ENCODE measurements at regions not wholly inside any gene's neighbourhood (a gene's known extent, or its start where the extent isn't known, plus 50 kb on each side); places are given as distances from the start of the nearest gene placed in this dataset.
A peak's percentile ranks its signal among the peaks of the same experiment; 100 is the strongest.

GRCh38 chr2:236853585-236854051, 232.1 kb upstream of the COPS8 start:
- intact Hi-C loops (cut with DNase I): loop anchor here in 1 of 10 donors (10.0 kb wide), 1 partner anchor 279 kb away; no protein-coding TSS in a partner anchor
- DNase-seq: peak in 2 of 5 donors; percentile 25 to 34
- Histone ChIP-seq H3K36me3 (no peaks in the 10 kb centered on the region), H3K27ac (no peak overlapping the region), H3K4me1 (peaks cover 0 to 21% (median 3%) of the 10 kb centered on the region in 12 donors), H3K4me3 (no peak overlapping the region), H3K27me3 (no peaks in the 10 kb centered on the region), H3K9me3 (no peaks in the 10 kb centered on the region)
- WGBS, 4 donors: 83 to 97% (median 87%) methylated on average over 12 to 13 of the region's 13 CpGs
- peak in 3 of 4 donors; percentile 10 to 38 (median 14) for ATAC-seq
- no peak for TF ChIP-seq POLR2A (IDR thresholded peaks at IDR 0.05)
- TF ChIP-seq, protein P1, sequence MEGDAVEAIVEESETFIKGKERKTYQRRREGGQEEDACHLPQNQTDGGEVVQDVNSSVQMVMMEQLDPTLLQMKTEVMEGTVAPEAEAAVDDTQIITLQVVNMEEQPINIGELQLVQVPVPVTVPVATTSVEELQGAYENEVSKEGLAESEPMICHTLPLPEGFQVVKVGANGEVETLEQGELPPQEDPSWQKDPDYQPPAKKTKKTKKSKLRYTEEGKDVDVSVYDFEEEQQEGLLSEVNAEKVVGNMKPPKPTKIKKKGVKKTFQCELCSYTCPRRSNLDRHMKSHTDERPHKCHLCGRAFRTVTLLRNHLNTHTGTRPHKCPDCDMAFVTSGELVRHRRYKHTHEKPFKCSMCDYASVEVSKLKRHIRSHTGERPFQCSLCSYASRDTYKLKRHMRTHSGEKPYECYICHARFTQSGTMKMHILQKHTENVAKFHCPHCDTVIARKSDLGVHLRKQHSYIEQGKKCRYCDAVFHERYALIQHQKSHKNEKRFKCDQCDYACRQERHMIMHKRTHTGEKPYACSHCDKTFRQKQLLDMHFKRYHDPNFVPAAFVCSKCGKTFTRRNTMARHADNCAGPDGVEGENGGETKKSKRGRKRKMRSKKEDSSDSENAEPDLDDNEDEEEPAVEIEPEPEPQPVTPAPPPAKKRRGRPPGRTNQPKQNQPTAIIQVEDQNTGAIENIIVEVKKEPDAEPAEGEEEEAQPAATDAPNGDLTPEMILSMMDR (IDR thresholded peaks at IDR 0.05): no peak

- Histone ChIP-seq H3K27ac (no peak overlapping the region), H3K4me3 (no peak overlapping the region), H3K36me3 (no peaks in the 10 kb centered on the region), H3K27me3 (no peaks in the 10 kb centered on the region), H3K9me3 (no peaks in the 10 kb centered on the region), H3K4me1 (peaks cover 0 to 21% (median 3%) of the 10 kb centered on the region in 12 donors)
- no peak for ATAC-seq
- DNase-seq: no peak
- TF ChIP-seq, protein P1 (IDR thresholded peaks at IDR 0.05): no peak
- no peak for TF ChIP-seq POLR2A (IDR thresholded peaks at IDR 0.05)
- intact Hi-C loops (cut with DNase I): loop anchor here in 1 of 10 donors (10.0 kb wide), 1 partner anchor 281 kb away; no protein-coding TSS in a partner anchor
- 82 to 99% (median 96%) methylated on average over 9 of the region's 9 CpGs for WGBS, 4 donors
These were observed 230.4 kb upstream of the COPS8 start for GRCh38 chr2:236855176-236855865.

DNA sequence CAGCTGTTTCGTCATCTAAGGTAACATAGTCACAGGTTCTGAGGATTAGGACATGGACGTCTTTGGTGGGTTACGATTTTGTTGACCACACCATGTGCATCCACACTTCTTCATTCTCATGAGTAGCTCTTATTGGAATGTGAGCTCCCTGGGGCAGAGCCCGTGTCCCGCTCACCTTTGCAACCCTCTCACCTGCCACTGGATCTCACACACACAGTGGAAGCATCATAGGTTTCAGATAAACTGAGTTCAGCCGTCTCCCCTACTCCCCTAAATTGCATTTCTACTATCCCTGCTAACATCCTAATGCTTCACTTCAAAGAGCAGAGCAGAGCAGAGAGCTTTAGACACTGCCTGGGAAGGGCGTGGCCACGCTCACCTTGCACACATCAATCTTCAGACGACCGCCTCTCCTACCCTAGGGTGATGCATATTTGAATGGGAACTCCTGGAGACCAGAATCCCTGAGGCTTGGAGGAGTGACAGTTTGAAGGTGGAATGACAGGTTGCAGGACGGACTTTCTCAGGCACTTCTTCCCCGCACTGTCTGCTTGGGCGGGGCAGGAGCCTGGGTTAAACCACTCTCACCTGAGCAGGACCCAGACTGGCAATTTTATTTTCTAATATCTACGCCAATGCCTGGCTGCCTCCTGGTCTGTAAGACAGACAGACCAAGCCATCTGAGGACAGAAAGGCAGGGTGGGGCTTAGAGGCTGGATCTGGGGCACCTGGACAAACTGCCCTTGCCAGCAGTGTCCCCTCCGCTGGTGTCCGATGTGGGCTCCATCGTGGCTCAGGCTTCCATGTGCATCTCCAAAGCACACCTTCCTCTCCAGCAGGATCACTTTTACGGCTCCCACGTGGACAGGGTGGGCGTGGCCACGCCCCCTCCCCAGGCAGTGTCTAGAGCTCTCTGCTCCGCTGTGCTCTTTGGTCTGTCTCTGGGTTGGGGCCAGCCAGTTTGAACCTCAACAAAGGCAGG, 229.5 kb upstream of the COPS8 start:
- H3K9me3 ChIP-seq: no peaks in the 10 kb centered on the region
- WGBS, 4 donors: 72 to 86% (median 82%) methylated on average over 20 to 22 of the region's 22 CpGs
- H3K27ac ChIP-seq: no peak overlapping the region
- no peaks in the 10 kb centered on the region for H3K27me3 ChIP-seq
- H3K4me1 ChIP-seq: peaks cover 0 to 21% (median 3%) of the 10 kb centered on the region in 12 donors
- intact Hi-C loops (cut with DNase I): loop anchor here in 1 of 10 donors (10.0 kb wide), 1 partner anchor 281 kb away; no protein-coding TSS in a partner anchor
- no peaks in the 10 kb centered on the region for H3K36me3 ChIP-seq
- peak in 1 of 5 donors; percentile 12 for DNase-seq
- TF ChIP-seq, protein P1 (IDR thresholded peaks at IDR 0.05): no peak
- no peak for TF ChIP-seq POLR2A (IDR thresholded peaks at IDR 0.05)
- ATAC-seq: no peak
- H3K4me3 ChIP-seq: no peak overlapping the region
